SHP77 treated with DMSO at 0.1 percent for 48 hours (cell line): ENCODE measurements at regions not wholly inside any gene's neighbourhood (a gene's known extent, or its start where the extent isn't known, plus 50 kb on each side); places are given as distances from the start of the nearest gene placed in this dataset.

ENCODE experiments used
- DNase-seq: peaks from one replicate; lab custom pipeline; 2025; lab: John Stamatoyannopoulos, UW

DNA sequence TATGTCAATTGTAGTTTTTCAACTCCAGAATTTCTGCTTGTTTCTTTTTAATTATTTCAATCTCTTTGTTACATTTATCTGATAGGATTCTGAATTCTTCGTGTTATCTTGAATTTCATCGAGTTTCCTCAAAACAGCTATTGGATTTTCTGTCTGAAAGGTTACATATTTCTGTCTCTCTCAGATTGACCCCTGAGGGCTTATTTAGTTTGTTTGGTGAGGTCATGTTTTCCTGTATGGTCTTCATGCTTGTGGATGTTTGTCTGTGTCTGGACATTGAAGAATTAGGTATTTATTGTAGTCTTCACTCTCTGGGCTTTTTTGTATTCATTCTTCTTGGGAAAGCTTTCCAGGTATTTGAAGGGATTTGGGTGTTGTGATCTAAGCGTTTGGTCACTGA is 85.6 kb downstream of the SNAPC1 start:
- no peak for DNase-seq

DNA sequence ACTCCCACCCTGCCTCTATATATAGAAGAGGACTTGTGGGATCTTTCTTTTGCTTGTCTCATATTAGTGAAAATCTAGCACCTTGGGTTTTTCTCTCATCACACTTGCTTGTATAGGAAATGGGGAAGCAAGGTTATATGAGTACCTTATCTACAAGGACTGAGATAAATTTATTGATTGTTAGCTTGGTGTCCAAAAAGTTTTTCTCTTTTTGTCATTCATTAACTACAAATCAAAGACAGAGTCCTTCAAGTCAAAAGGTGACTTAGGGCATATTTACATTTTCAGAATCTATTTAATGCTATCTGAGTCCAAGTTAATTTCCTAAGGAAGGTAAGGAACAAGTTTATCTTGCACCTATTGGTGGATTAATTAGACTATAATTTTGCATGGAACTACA is 92.7 kb downstream of the SNAPC1 start:
- no peak for DNase-seq

DNA sequence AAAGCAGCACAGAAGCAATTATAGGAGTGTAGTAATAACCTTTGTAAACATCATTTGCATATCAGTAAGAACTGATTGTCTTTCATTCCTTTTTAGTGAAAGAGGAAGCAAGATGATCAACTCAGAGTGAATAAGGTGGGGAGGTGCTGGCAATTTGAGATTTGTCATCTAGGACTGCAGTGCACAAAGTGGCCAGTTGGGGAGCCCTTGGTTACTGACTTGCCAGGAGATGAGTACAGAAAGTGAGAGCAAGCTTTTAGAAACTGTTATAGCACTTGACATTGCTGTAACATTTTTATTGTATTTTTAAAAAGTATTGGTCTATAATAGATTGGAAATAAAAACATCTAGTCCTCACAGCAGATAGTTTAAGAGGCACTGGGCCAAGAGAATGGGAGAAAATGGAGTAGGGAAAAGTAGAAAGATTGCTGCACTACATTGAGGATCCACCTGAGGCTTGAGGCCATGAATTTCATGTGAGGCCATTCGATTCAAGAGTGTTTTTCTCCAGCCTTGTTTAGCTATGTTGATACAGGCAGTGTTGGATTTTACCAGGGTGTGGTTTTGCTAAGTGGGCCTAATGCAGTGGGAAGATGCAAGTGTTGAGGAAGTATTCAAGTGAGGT is 98.2 kb downstream of the SNAPC1 start:
- no peak for DNase-seq

DNA sequence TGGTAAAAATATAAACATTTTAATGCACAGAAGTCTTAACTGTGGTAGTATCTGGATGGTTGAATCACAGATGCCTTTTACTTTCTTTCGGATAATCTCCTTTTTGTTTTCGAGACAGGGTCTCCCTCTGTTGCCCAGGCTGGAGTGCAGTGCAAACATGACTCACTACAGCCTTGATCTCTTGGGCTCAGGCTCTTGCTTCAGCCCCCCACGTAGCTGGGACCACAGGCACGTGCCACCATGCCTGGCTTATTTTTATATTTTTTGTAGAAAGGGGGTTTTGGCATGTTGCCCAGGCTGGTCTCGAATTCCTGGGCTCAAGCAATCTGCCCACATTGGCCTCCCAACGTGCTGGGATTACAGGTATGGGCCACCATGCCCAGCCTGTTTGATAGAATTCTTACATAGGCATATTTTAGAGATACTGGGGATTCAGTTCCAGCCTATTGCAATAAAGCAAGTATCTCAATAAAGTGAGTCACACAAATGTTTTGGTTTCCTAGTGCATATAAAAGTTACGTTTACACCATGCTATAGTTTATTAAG is 99.2 kb downstream of the SNAPC1 start:
- DNase-seq: no peak

DNA sequence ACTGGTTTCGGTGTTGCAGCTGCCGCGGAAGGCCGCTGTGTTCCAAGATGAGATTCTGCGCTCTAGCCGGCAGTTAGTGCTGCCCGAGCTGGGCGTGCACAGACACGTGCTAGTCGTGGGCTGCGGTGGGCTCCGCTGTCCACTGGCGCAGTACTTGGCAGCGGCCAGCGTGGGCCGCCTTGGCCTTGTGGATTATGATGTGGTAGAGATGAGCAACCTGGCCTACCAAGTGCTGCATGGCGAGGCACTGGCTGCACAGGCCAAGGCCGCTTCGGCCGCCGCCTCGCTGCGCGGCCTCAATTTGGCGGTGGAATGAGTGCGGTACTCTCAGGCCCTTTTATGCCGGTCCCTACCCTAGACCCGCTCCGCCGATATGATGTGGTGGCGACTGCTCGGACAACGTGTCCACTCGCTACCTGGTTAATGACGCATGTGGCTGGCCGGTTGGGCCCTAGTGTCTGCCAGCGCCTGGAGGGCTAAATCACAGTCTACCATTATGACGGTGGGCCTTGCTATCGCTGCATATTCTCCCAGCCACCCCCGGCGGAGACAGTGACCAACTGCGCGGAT is 102.2 kb downstream of the SNAPC1 start:
- no peak for DNase-seq

DNA sequence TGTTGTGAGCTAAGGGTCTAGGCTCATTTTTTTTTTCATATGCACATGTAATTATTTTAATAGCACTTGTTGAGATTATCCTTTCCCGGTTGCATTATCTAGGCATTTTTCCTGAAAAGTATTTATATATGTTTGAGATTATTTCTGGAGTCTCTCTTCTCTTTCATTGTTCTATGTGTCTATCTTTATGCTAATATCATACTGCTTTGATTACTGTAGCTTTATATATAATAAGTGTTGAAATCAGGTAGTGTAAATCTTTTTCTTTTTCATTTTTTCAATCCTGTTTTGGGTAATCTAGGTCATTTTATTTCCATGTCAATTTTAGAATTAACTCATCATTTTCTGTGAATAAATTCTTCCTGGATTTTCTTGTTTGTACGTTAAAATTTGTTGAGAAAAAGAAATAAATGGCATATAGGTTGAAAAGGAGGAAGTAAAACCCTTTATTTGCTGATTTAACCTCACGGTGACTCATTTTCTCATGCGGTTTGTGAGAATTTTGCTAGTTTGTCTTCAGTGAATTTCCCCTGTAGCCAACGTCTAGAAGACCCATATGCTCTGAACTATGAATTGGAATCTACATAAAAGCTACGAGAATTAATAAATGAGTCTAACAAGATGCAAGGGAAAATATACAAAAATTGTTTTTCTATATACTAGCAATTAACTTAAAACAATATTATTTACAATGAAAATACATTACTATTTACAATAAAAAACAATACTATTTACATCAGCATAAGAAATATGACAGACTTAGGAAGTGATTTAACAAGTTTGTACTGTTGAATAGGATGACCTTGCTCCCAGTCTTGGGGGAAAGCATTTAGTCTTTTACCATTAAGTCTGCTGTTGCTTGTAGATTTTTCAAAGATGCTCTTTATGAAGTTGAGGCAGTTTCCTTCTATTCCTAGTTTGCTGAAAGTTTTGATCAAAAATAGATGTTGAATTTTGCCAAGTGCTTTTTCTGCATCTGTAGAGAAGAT is 105.0 kb downstream of the SNAPC1 start:
- DNase-seq: no peak

DNA sequence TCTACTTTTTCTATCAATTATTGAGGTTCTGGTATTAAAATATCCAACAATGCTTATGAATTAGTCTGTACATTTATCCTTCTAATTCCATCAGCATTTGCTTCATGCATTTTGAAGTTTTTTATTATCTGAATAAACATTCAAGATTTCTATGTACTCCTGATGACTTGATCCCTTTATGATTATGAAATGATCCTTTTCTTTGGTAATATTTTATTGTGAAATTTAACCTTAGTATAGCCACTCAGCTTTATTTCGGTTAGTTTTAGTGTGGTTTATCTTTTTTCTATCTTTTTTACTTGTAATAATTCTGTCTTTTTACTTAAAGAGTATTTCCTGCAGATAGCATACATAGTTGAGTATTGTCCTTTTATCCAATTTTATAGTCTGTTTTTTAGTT is 106.6 kb downstream of the SNAPC1 start:
- no peak for DNase-seq

DNA sequence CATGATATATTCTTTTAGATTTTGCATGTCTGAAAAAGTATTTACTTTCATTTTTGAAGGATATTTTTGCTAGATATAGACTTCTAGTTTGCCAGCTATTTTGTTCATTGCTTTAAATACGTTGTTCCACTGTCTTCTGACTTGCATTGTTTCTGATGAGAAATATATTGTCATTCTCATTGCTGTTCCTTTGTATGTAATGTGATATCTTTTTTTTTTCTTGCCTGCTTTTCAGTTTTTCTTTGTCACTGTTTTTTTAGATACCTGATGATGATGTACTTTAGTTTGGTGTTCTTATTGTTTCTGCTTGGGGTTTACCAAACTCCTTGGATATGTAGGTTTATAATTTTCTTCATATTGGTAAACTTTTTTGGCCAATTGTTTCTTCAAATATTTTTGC is 107.9 kb downstream of the SNAPC1 start:
- no peak for DNase-seq

DNA sequence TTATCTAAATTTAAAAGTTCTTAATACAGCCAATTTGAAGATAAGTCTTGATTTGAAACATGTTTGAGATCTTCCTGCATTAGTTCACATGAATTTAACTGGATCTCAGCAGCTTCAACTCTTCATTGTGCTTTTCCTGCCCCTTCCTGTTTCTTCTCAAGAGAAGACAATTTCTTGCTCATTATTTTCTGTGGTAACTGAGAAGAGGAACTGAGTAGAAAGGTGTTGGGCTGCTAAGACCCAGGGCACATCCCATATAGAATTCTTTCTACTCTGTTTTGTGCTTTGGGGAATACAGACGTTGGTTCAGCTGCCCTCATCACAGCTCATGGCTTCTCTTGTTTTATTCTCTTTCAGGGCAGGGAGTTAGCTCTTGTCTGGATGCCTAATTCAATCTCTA is 110.2 kb downstream of the SNAPC1 start:
- no peak for DNase-seq

DNA sequence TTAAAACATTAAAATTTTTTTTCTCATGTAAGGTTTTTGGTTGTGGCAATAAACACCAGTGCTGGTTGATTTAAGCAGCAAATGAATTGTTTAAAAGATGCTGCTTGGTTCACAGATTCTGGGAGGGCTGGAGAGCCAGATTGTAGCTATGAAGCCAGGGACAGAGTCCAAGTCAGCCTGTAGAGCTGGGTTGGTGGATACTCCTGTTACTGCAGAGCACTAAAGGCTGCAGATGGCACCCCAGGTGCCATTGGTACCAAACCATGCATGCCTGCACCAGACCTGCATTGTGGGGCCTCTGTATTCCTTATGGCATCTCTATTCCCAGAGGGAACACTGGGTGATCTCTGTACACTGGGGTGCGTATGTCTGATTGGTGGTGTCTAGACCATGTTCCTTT is 113.3 kb downstream of the SNAPC1 start:
- no peak for DNase-seq

DNA sequence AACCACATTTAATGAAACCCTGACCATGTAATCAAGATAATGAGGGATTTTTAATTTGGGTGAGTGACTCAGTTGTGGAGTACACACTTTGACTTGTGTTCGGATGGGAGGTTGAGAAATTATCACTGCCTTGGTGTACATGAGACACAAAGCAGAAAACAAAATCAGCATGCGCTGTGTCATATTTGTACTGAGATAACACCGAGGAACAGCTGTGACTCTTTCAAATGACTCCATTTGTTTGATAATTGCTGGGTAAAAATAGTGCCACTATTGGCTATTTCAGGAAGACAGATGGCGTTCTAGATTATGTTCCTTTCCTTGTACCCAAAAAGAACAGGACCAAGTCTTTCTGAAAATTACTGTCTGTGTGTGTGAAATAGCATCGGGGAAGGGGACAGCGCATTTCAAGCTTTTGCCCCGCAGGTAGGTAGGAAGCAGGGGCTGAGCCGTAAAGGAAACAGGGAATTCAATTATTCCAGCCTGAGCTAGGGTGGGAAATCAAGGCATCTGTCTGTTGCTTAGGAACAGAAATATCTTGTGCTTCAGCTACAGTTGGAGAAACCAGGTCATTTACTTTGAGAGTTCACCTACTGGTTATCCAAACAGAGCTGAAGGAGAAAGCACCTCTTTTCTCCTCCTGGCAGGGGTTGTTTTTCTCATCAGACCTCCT is 114.3 kb downstream of the SNAPC1 start:
- no peak for DNase-seq

DNA sequence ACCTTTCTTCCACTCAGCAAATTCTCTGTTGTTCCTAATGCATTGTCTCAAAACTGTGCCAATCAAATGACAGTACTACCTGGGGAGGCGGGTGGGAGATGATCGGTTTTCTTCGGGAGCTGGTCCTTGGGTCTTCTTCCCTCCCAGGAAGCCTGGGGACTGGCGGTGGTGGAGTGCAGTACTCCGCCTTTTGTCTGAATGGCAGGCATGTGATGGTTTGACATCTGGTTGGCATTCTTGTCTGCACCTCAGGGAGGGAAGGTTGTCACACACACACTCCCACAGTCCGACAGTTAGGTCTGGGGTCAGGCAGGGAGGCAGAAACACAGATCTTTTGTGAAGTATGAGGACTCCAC is 114.8 kb downstream of the SNAPC1 start:
- DNase-seq: no peak

DNA sequence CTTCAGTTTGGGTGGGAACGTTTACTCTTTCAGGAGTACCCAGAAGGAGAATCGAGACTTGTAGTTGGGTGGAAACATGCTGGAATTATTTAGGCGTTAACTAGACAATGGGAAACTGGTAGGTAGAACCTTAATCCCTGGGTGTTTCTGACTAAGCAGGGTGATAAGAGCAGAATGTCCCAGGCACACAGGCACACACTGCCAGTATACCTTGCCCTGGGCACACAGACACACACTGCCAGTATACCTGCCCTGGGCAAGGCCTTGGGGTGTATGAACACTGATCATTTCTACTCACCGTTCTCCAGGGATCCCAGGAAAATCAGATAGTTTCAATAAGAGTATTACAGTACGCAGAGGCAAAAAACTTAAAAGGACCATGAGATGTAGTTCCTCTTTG is 115.5 kb downstream of the SNAPC1 start:
- no peak for DNase-seq

DNA sequence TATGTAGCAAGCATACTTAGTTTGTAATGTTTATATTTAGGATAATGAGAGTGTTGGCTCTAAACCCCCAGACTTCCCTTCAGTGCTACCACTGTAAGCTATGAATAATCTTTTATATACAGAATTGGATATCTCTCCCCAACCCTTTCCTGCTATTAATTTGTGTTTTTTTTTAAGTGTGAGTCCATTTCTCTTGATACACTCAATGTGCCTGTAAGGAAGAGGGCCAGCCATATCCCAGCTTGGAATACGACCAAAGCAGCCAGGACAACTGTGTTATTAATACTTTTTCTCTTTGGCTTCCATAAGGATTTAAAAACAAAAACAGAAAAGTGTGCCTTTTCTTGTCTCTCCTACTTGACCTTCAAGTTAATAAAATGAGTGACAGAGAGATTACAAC is 116.7 kb downstream of the SNAPC1 start:
- no peak for DNase-seq

DNA sequence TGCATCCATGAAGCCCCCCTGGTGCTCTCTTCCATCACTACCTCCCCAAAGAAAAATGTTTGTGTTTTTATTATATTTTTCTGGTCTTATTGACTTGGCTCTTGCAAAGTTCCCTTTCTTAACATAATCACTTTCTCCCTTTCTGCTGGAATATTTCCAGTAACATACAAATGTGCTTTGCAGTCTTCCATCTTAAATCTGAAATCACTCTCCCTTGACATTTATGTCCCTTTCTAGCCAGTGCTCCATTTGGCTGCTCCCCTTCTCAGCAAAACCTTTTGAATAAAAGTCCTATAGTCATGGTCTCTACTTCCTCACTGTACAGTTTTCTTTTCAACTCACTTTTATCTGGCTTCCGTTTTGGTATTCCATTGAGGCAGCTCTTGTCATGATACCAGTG is 118.8 kb downstream of the SNAPC1 start:
- DNase-seq: no peak

DNA sequence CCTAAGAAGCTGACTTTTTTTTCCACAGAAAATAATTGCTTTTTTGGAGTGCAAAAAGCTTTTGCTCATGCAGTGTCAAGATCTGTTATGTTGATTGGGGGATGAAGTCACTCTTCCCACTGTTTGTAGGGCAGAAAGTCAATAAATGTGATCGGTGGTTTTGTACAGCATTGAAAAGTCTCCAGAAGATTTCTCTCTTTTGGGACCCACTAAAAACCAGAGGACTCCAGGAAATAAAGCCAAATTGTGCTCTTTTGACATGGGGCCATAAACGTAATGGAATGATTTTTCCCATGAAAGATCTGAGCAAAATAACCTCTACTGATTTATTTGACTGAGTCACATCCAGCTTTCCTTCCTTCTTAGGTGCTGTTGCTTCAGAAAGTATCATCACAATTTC is 122.5 kb downstream of the SNAPC1 start:
- DNase-seq: no peak

DNA sequence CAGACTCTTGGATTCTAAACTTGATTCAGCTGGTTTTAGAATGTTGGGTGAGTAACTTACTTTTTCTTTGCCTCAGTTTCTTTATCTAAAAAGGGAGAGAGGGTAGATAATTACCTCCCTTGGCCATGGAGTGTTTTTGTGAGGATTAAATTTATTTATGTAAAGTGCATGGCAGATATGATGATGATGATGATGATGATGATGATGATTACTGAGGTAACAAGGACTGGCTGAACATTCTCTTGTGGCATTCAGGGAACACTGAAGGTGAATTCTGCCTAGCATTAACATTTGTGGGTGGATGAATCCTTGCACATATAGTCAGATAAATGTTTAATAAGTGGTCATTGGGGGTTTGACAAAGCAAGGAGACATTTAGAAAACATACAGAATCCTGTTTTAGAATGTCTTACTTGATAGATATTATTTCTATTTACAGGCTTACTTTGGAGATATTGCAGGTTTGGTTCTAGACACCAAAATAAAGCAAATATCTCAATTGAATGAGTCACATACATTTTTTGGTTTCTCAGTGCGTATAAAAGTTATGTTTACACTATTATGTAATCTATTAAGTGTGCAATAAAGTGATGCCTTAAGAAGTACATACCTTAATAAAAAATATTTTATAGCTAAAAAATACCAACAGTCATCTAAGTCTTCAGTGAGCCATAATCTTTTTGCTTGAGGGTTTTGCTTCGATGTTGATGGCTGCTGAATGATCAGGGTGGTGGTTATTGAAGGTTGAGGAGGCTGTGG is 123.2 kb downstream of the SNAPC1 start:
- no peak for DNase-seq

DNA sequence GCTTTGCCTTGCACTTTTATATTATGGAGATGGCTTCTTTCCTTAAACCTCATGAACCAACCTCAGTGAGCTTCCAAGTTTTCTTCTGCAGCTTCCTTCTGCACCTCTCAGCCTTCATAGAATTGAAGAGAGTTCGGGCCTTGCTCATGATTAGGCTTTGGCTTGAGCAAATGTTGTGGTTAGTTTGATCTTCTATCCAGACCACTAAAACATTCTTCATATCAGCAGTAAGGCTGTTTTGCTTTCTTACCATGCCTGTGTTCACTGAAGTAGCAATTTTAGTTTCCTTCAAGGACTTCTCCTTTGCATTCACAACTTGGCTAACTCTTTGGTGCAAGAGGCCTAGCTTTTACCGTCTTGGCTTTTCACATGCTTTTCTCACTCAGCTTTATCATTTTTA is 125.4 kb downstream of the SNAPC1 start:
- no peak for DNase-seq

DNA sequence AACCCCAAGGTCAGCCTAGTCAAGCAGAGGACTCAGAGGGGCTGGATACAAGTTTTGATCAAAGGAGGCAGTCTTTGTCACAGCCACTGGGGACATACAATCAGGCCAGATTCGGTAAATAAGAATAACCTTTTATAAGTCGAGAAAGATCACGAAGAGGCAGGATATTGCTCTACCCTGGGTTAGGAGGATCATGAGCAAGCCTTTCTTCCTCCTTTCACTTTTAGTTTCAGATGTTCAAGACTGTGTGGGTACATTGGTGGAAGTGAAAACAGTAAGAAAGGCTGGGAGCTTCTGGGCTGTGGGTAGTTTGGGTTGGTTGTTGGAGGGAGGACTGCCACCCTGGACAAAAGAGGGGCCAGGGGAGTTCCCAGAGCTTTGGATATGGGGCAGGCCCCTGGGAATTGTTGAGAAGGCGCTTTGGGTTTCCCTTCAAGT is 127.7 kb downstream of the SNAPC1 start:
- no peak for DNase-seq

DNA sequence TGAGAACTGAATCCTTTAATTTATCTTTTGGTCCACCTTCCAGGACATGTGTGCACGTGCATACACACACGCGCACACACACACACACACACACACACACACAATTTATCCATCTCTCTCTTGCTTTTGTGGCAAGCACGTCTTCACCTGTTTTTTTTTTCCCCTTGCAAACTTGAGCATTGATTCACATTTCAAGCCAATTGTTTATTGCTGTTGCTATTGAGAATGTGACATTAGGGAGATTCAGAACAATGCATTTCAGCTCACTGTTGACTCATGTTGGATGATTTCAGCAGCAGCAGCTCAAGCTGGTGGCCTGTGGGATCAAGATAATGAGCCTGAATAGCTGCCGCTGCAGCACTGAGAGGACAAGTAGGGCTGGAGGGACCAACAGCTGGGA is 128.9 kb downstream of the SNAPC1 start:
- DNase-seq: no peak

DNA sequence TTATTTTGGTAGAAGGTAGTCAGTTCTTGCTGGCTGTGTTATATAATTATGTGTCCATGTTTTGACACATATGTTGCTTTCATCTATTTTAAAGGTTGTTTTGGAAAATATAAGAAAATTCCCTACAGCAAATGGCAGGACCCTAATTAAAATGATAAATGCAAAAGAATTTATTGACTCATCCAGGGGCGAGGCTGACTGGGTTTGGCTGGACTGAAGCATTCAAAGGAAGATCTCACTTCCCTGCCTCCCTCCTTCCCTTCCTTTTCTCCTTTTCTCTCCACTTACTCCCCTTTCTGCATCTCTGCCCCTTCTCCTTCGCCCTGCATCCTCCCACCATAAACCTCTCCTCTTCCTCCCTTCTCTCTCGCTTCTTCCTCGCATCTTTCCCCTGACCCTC is 129.6 kb downstream of the SNAPC1 start:
- no peak for DNase-seq
